SK-N-SH treated with all-trans-retinoic acid at 6 μM for 48 hours (cell line): ENCODE measurements at regions not wholly inside any gene's neighbourhood (a gene's known extent, or its start where the extent isn't known, plus 50 kb on each side); places are given as distances from the start of the nearest gene placed in this dataset.

ENCODE experiments used
- ARNTL ChIP-seq: fragments of 450-650 bp; formaldehyde crosslinking; IDR thresholded peaks from 2 replicates; pipeline ENCODE4 v1.5.0; 2020; ENCODE audit warnings: low read depth, mild to moderate bottlenecking, moderate library complexity, borderline replicate concordance
- CREB5 ChIP-seq: fragments of 250-450 bp; sonication (Bioruptor Pico); IDR thresholded peaks from 2 replicates; pipeline ENCODE4 v1.5.1; 2020; ENCODE audit warnings: low read depth, mild to moderate bottlenecking, moderate library complexity
- CSDC2 ChIP-seq: fragments of 250-450 bp; sonication (Bioruptor Pico); IDR thresholded peaks from 2 replicates; pipeline ENCODE4 v1.5.0; 2020; ENCODE audit warnings: mild to moderate bottlenecking, moderate library complexity
- OSR1 ChIP-seq: fragments of 250-450 bp; sonication (Bioruptor Pico); IDR thresholded peaks from 2 replicates; pipeline ENCODE4 v1.8.0; 2022; ENCODE audit warnings: moderate library complexity, mild to moderate bottlenecking, inconsistent platforms
- TOX ChIP-seq: fragments of 250-450 bp; sonication (Bioruptor Pico); IDR thresholded peaks from 2 replicates; pipeline ENCODE4 v1.8.0; 2021; ENCODE audit warnings: mild to moderate bottlenecking, moderate library complexity, borderline replicate concordance
- ZC3H10 ChIP-seq: fragments of 250-450 bp; sonication (Bioruptor Pico); IDR thresholded peaks from 2 replicates; pipeline ENCODE4 v1.5.1; 2021; ENCODE audit warnings: mild to moderate bottlenecking, moderate library complexity
- ZFP30 ChIP-seq: fragments of 450-650 bp; formaldehyde crosslinking; IDR thresholded peaks from 2 replicates; pipeline ENCODE4 v1.5.0; 2022; ENCODE audit warnings: mild to moderate bottlenecking, moderate library complexity
- ZNF565 ChIP-seq: fragments of 450-650 bp; formaldehyde crosslinking; conservative IDR thresholded peaks from 2 replicates; pipeline ENCODE4 v1.5.0; 2020; ENCODE audit warnings: low read depth, mild to moderate bottlenecking, moderate library complexity
- ZNF70 ChIP-seq: fragments of 450-650 bp; formaldehyde crosslinking; IDR thresholded peaks from 2 replicates; pipeline ENCODE4 v1.5.0; 2020; ENCODE audit warnings: mild to moderate bottlenecking, moderate library complexity
- TF ChIP-seq, protein P1 (sequence below): fragments of 250-450 bp; sonication (Bioruptor Pico); IDR thresholded peaks from 2 replicates; pipeline ENCODE4 v1.8.0; 2020; ENCODE audit warnings: mild to moderate bottlenecking, moderate library complexity, borderline replicate concordance
- TF ChIP-seq, protein P2 (sequence below): fragments of 250-450 bp; sonication (Bioruptor Pico); IDR thresholded peaks from 2 replicates; pipeline ENCODE4 v1.5.1; 2021; ENCODE audit warnings: mild to moderate bottlenecking, moderate library complexity

GRCh38 chr9:32004431-32005076, 379.9 kb upstream of the ACO1 start:
- TF ChIP-seq TOX (CRISPR knock-in tag), result no peak
- TF ChIP-seq ARNTL, result no peak
- TF ChIP-seq, protein P1, sequence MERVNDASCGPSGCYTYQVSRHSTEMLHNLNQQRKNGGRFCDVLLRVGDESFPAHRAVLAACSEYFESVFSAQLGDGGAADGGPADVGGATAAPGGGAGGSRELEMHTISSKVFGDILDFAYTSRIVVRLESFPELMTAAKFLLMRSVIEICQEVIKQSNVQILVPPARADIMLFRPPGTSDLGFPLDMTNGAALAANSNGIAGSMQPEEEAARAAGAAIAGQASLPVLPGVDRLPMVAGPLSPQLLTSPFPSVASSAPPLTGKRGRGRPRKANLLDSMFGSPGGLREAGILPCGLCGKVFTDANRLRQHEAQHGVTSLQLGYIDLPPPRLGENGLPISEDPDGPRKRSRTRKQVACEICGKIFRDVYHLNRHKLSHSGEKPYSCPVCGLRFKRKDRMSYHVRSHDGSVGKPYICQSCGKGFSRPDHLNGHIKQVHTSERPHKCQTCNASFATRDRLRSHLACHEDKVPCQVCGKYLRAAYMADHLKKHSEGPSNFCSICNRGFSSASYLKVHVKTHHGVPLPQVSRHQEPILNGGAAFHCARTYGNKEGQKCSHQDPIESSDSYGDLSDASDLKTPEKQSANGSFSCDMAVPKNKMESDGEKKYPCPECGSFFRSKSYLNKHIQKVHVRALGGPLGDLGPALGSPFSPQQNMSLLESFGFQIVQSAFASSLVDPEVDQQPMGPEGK (CRISPR knock-in tag), result no peak
- TF ChIP-seq CSDC2 (CRISPR knock-in tag), result no peak
- TF ChIP-seq CREB5 (CRISPR knock-in tag), result no peak
- no peak for TF ChIP-seq ZNF70 (CRISPR knock-in tag)
- TF ChIP-seq OSR1, result no peak
- no peak for TF ChIP-seq ZC3H10 (CRISPR knock-in tag)
- TF ChIP-seq, protein P2, sequence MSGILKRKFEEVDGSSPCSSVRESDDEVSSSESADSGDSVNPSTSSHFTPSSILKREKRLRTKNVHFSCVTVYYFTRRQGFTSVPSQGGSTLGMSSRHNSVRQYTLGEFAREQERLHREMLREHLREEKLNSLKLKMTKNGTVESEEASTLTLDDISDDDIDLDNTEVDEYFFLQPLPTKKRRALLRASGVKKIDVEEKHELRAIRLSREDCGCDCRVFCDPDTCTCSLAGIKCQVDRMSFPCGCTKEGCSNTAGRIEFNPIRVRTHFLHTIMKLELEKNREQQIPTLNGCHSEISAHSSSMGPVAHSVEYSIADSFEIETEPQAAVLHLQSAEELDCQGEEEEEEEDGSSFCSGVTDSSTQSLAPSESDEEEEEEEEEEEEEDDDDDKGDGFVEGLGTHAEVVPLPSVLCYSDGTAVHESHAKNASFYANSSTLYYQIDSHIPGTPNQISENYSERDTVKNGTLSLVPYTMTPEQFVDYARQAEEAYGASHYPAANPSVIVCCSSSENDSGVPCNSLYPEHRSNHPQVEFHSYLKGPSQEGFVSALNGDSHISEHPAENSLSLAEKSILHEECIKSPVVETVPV (CRISPR knock-in tag), result no peak
- TF ChIP-seq ZNF565 (CRISPR knock-in tag), result no peak
- TF ChIP-seq ZFP30 (CRISPR knock-in tag), result no peak
